T-cell (primary cell): ENCODE measurements at regions not wholly inside any gene's neighbourhood (a gene's known extent, or its start where the extent isn't known, plus 50 kb on each side); places are given as distances from the start of the nearest gene placed in this dataset.

Source experiments
- ATAC-seq, 4 experiments: fragments of 200-7000 bp in 3 of 4; fragments of 150-1000 bp in 1 of 4; cut with Tn5 transposase; replicated peaks in 1 of 4; 1 replicate in 3 of 4; 2 replicates in 1 of 4; pipeline ENCODE4 v1.10.0; 2021; ENCODE audit warnings: moderate library complexity in 3 of 4, mild to moderate bottlenecking in 2 of 4, moderate number of reproducible peaks in 1 of 4
- CTCF ChIA-PET, 2 donors: fragments of 300-600 bp; sonication (Branson Sonifier 250); formaldehyde crosslinking; loops; one replicate each; lab custom pipeline; 2022; ENCODE audit warnings: antibody characterized with exemption in 2 of 2; lab: Charles Lee
- POLR2A ChIA-PET, 2 donors: fragments of 300-600 bp; sonication (Branson Sonifier 250); formaldehyde crosslinking; loops; one replicate each; lab custom pipeline; 2022; ENCODE audit warnings: antibody characterized with exemption in 2 of 2; lab: Charles Lee
- DNase-seq, 35 experiments: peaks; one replicate each; pipeline versions ENCODE4 v3.0.0 to v3.0.0-alpha.2; 2013 to 2023
- H3K27ac ChIP-seq: one replicate; pipeline ENCODE4 v1.5.1; 2013; ENCODE audit warnings: low read length
- H3K27me3 ChIP-seq, 2 experiments: replicated peaks in 1 of 2; 1 replicate in 1 of 2; 2 replicates in 1 of 2; pipeline versions ENCODE4 v1.6.1 to v1.7.0; 2013; ENCODE audit warnings: low read length in 1 of 2, mixed read lengths in 1 of 2; ENCODE audit not compliant: control insufficient read depth in 2 of 2, insufficient read depth in 2 of 2; ENCODE audit errors: extremely low read depth in 1 of 2
- H3K36me3 ChIP-seq, 2 donors: 1 replicate in 1 of 2; 2 replicates in 1 of 2; pipeline versions ENCODE4 v1.6.1 to v1.7.0; 2013; ENCODE audit warnings: low read length in 1 of 2; ENCODE audit not compliant: control insufficient read depth in 2 of 2, insufficient read depth in 1 of 2; ENCODE audit errors: extremely low read depth in 1 of 2
- H3K4me1 ChIP-seq, 2 experiments: 1 replicate in 1 of 2; 2 replicates in 1 of 2; pipeline versions ENCODE4 v1.6.1 to v1.7.0; 2013; ENCODE audit warnings: low read length in 2 of 2, mixed read lengths in 1 of 2; ENCODE audit not compliant: insufficient read depth in 2 of 2, control insufficient read depth in 1 of 2; ENCODE audit errors: extremely low read depth in 1 of 2
- H3K4me3 ChIP-seq, 2 donors: 1 replicate in 1 of 2; 2 replicates in 1 of 2; pipeline versions ENCODE4 v1.5.1 to v1.7.0; 2013; ENCODE audit warnings: mild to moderate bottlenecking in 2 of 2, low read length in 1 of 2, moderate library complexity in 1 of 2; ENCODE audit not compliant: control insufficient read depth in 1 of 2; ENCODE audit errors: extremely low read depth in 1 of 2
- H3K9me3 ChIP-seq: 2 replicates; pipeline ENCODE4 v1.7.0; 2013
- H3K27ac Mint-ChIP-seq, 2 donors: one replicate each; pipeline ENCODE4 v1.8.0; 2020 to 2021; ENCODE audit warnings: mild to moderate bottlenecking in 2 of 2, mixed read lengths in 2 of 2
- H3K27me3 Mint-ChIP-seq, 2 donors: one replicate each; pipeline ENCODE4 v1.8.0; 2021 to 2022; ENCODE audit warnings: mixed read lengths in 2 of 2
- H3K36me3 Mint-ChIP-seq: one replicate; pipeline ENCODE4 v1.8.0; 2021; ENCODE audit warnings: mixed read lengths
- H3K4me1 Mint-ChIP-seq, 3 donors: one replicate each; pipeline ENCODE4 v1.8.0; 2020 to 2022; ENCODE audit warnings: mixed read lengths in 3 of 3, mild to moderate bottlenecking in 1 of 3
- H3K4me3 Mint-ChIP-seq, 3 donors: one replicate each; pipeline ENCODE4 v1.8.0; 2020 to 2022; ENCODE audit warnings: mild to moderate bottlenecking in 3 of 3, mixed read lengths in 3 of 3, moderate library complexity in 3 of 3
- H3K9me3 Mint-ChIP-seq, 3 donors: one replicate each; pipeline ENCODE4 v1.8.0; 2020 to 2022; ENCODE audit warnings: mixed read lengths in 3 of 3
- WGBS: methylation state at CpG from one replicate; pipeline ENCODE4 v1.1.5; 2013; ENCODE audit warnings: missing lambda C conversion rate; ENCODE audit not compliant: insufficient coverage; 5-methylcytosine and 5-hydroxymethylcytosine counted together

DNA sequence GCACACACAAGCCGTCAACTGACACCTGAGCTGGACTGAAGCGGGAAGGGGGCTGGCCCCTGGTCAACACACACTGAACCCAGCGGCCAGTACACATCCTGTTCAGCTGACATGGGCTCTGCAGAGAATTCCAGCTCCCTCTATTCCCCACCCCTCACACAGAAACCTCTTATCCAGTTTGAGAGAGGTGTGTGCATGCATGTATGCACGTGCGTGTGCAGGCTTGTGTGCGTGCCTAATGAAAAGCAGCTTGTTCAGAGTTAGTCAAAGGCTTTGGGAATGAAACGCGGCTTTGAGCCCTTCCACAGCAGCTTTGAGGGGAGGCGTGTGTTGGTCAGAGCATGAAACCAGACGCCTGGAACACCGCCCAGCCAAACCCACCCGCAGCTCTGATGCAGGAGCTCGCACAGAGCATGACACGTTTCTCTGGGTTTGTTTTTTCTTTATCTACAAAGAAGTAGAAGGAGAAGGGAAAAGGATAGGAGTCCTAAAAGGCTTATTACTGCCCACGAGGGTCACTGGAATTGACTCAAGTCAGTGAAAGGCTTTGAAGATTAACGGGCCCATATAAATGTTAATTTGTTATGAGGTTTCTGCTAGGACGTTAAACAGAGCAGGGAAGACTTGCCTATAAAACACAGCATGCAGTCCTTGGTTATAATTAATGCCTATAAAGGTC, 184.2 kb downstream of the ETS2 start:
- no peak overlapping the region for H3K27ac Mint-ChIP-seq
- H3K36me3 Mint-ChIP-seq = no peaks in the 10 kb centered on the region
- POLR2A ChIA-PET = no interaction called here
- no peaks in the 10 kb centered on the region for H3K36me3 ChIP-seq
- WGBS = 52% methylated on average over 12 of the region's 17 CpGs
- no peak overlapping the region for H3K4me3 Mint-ChIP-seq
- H3K27me3 ChIP-seq = peaks cover 0 to 46% of the 10 kb centered on the region in 2 experiments
- peaks cover 38 to 61% of the 10 kb centered on the region in 2 donors for H3K27me3 Mint-ChIP-seq
- CTCF ChIA-PET = no interaction called here
- no peak overlapping the region for H3K27ac ChIP-seq
- peaks cover 4 to 5% of the 10 kb centered on the region in 2 experiments for H3K4me1 ChIP-seq
- H3K4me1 Mint-ChIP-seq = peaks cover 10 to 13% (median 12%) of the 10 kb centered on the region in 3 donors
- no peak for ATAC-seq
- H3K9me3 ChIP-seq = no peaks in the 10 kb centered on the region
- no peaks in the 10 kb centered on the region for H3K9me3 Mint-ChIP-seq
- no peak overlapping the region for H3K4me3 ChIP-seq
- no peak for DNase-seq

DNA sequence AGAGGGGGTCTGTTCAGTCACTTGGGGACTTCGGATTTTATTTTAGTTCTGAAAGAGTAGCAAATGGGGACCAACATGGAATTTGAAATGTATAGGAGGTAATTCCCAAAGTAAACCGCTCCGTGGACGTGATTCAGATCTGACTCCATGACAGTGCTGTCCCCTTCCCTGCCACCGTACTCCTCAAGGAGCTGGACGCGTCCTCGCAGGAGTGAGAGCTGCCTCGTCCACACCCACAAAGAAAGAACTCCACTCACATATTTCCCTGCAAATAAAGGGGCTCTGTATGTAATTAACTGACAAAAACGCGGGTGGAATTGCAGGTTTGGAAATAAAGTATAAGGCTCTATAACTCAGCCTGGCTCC, 183.6 kb downstream of the ETS2 start:
- no peak for ATAC-seq
- H3K9me3 Mint-ChIP-seq = no peaks in the 10 kb centered on the region
- H3K36me3 ChIP-seq = no peaks in the 10 kb centered on the region
- ChIA-PET POLR2A (no interaction called here), CTCF (no interaction called here)
- H3K27ac Mint-ChIP-seq = no peak overlapping the region
- no peak for DNase-seq
- H3K4me1 ChIP-seq = peaks cover 6 to 8% of the 10 kb centered on the region in 2 experiments
- no peak overlapping the region for H3K4me3 Mint-ChIP-seq
- H3K36me3 Mint-ChIP-seq = no peaks in the 10 kb centered on the region
- 87% methylated on average over 3 of the region's 11 CpGs for WGBS
- no peaks in the 10 kb centered on the region for H3K9me3 ChIP-seq
- no peak overlapping the region for H3K27ac ChIP-seq
- peaks cover 41 to 63% of the 10 kb centered on the region in 2 donors for H3K27me3 Mint-ChIP-seq
- peaks cover 14 to 16% (median 16%) of the 10 kb centered on the region in 3 donors for H3K4me1 Mint-ChIP-seq
- H3K4me3 ChIP-seq = peak overlapping the region in 1 of 2 donors; percentile 48
- peaks cover 0 to 49% of the 10 kb centered on the region in 2 experiments for H3K27me3 ChIP-seq

DNA sequence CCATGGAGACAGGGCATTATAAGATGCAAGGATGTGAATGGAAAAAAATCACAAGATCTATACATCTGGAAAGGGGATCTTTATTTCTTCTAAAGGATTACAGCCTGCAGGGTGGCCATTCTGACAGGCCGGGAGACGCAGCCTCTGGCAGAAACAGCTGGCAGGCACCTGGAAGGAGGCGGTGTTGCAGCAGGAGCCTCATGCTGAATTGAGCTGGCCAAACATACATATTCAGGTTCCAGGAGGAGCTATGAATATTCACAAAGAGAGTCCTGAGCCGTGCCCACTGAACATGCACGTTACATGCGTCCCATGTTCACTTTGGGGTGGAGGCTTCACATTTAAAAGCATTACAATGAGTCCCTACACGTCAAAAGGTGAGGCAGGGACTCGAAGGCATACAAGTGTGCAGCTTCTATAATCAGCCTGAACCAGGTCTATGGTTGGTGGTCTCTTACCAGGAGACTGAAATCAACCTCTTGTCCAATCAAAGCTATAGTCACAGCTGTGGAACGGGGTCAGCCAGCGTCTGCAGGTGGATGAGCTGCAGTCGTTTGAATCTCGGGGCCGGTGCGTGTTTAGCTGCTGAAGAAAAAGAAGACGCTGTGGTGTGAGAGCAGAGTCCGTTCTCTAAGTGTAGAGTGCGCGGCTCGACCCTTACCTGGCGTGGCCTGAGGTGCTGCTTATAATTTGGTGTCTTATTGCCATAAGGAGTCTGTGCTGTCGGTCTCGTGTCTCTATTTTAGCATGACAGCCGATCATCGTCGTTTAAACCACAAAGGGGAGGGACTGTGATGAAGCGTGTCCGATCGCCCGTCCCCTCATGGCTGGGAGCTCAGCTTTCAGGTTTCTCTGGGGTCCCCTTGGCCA, 183.0 kb downstream of the ETS2 start:
- no peak overlapping the region for H3K27ac ChIP-seq
- no peaks in the 10 kb centered on the region for H3K36me3 Mint-ChIP-seq
- no peaks in the 10 kb centered on the region for H3K36me3 ChIP-seq
- no peak overlapping the region for H3K27ac Mint-ChIP-seq
- ATAC-seq (no peak), DNase-seq (no peak)
- peaks cover 41 to 65% of the 10 kb centered on the region in 2 donors for H3K27me3 Mint-ChIP-seq
- H3K4me3 Mint-ChIP-seq = no peak overlapping the region
- H3K4me1 Mint-ChIP-seq = peaks cover 14 to 16% (median 16%) of the 10 kb centered on the region in 3 donors
- POLR2A ChIA-PET = no interaction called here
- H3K4me3 ChIP-seq = peak overlapping the region in 1 of 2 donors; percentile 48
- peaks cover 0 to 52% of the 10 kb centered on the region in 2 experiments for H3K27me3 ChIP-seq
- CTCF ChIA-PET = no interaction called here
- no peaks in the 10 kb centered on the region for H3K9me3 Mint-ChIP-seq
- H3K4me1 ChIP-seq = peaks cover 6 to 8% of the 10 kb centered on the region in 2 experiments
- WGBS = 33% methylated on average over 28 of the region's 29 CpGs
- no peaks in the 10 kb centered on the region for H3K9me3 ChIP-seq

DNA sequence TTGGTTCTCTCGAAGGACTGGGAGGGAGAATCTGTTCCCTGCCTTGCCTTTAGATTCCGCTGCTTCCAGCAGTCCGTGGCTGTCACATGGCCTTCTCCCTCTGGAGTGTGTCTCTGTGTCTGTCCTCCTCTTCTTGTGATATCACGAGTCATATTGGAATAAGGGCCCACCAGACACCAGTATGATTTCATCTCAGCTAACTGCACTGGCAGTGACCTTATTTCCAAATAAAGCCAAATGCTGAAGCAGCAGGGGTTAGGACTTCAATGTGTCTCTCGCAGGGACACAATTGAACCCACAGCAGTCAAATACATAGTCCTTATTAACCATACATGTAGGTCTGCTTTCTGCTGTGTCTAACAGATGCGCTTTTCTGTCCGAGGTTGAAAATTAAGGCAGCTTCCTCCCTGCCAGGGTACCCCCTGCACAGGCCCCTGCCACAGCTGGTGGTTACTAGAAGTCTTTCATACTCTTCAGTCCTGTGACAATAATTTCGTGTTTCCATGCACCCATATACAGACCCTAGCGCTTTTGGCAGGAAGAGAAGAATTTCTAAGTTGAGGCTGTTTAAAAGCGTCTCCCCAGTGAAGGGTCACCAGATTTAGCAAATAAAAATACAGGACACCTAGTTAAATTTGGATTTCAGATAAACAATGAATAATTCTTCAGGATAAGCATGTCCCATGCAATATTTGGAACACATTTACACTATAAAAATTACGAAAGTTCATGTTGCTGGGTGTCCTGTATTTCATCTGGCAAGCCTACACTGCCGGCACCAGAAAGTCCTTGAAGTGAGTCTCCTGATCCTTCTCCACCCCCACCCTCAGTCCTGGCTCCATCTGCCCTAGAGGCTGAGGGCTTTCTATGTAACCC, 182.1 kb downstream of the ETS2 start:
- Mint-ChIP-seq H3K9me3 (peaks cover 0 to 4% (median 0%) of the 10 kb centered on the region in 3 donors), H3K4me3 (no peak overlapping the region), H3K27ac (no peak overlapping the region), H3K27me3 (peaks cover 45 to 69% of the 10 kb centered on the region in 2 donors), H3K4me1 (peaks cover 14 to 16% (median 16%) of the 10 kb centered on the region in 3 donors), H3K36me3 (peaks cover 3% of the 10 kb centered on the region)
- ChIA-PET POLR2A (no interaction called here), CTCF (no interaction called here)
- Histone ChIP-seq H3K9me3 (no peaks in the 10 kb centered on the region), H3K27me3 (peaks cover 0 to 54% of the 10 kb centered on the region in 2 experiments), H3K27ac (no peak overlapping the region), H3K4me3 (no peak overlapping the region), H3K4me1 (peaks cover 6 to 8% of the 10 kb centered on the region in 2 experiments), H3K36me3 (no peaks in the 10 kb centered on the region)
- DNase-seq = no peak
- 62% methylated on average over 4 of the region's 12 CpGs for WGBS
- no peak for ATAC-seq

DNA sequence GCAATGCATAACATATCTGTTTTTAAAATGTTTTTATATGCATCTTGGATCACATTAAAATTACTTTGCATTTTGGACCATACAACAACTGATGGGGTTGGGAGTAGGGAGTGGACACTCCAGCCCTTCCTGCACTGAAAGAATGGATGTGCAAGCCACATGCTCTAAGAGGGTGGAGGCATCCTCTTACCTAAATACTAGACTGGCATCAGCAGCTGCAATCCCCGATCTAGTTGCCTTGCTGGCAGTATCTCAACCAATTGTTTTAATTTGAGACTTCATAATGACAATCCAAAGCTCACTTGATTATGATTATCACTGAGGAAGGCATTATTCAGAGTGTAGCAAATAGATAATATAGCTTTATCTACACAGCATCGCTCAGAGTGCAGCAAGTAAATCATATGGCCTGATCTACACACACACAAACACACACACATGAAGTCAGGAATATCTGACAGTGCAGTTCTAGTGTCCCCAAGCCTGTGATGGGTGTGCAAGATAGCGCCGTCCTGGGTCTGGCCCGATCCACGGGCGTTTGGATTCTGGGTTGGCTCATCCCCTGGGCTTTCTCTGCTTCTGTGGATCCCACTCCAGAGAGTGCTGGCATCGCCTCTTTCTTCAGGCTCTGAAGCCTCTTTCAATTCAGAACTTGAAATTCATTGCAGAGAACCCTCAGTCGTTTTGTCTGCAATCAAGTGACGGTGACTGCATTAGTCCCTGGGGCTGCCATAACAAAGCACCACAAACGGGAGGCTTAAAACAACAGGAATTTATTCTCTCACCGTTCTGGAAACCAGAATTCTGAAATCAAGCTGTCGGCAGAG, 181.3 kb downstream of the ETS2 start:
- Mint-ChIP-seq H3K9me3 (peaks cover 0 to 4% (median 0%) of the 10 kb centered on the region in 3 donors), H3K27me3 (peaks cover 45 to 73% of the 10 kb centered on the region in 2 donors), H3K36me3 (peaks cover 3% of the 10 kb centered on the region), H3K4me3 (no peak overlapping the region), H3K27ac (no peak overlapping the region), H3K4me1 (peaks cover 14 to 16% (median 16%) of the 10 kb centered on the region in 3 donors)
- no peaks in the 10 kb centered on the region for H3K9me3 ChIP-seq
- no peak overlapping the region for H3K27ac ChIP-seq
- H3K4me3 ChIP-seq = no peak overlapping the region
- no peaks in the 10 kb centered on the region for H3K36me3 ChIP-seq
- peaks cover 6 to 8% of the 10 kb centered on the region in 2 experiments for H3K4me1 ChIP-seq
- POLR2A ChIA-PET = no interaction called here
- CTCF ChIA-PET = no interaction called here
- WGBS = 86% methylated on average over 11 of the region's 13 CpGs
- DNase-seq = no peak
- no peak for ATAC-seq
- H3K27me3 ChIP-seq = peaks cover 0 to 57% of the 10 kb centered on the region in 2 experiments
